ENCODE measurements at regions not wholly inside any gene's neighbourhood (a gene's known extent, or its start where the extent isn't known, plus 50 kb on each side); places are given as distances from the start of the nearest gene placed in this dataset.

GRCh38 chr6:102223942-102224341 lies 830.4 kb downstream of the GRIK2 start:
- TF ChIP-seq GABPB1 (CRISPR knock-in tag; IDR thresholded peaks at IDR 0.05) (no peak), MLX (CRISPR knock-in tag; IDR thresholded peaks at IDR 0.05) (no peak), CTCF (IDR thresholded peaks at IDR 0.05) (no peak), FOXK1 (CRISPR knock-in tag; IDR thresholded peaks at IDR 0.05) (no peak), USF1 (CRISPR knock-in tag; IDR thresholded peaks at IDR 0.05) (no peak)
